B cell (primary cell): ENCODE measurements at regions not wholly inside any gene's neighbourhood (a gene's known extent, or its start where the extent isn't known, plus 50 kb on each side); places are given as distances from the start of the nearest gene placed in this dataset.

Source experiments
- ATAC-seq: fragments of 200-7000 bp; cut with Tn5 transposase; one replicate; pipeline ENCODE4 v1.10.0; 2021; ENCODE audit warnings: low read depth, mild to moderate bottlenecking, moderate number of reproducible peaks, moderate library complexity
- CTCF ChIA-PET: fragments of 350-600 bp; sonication (Branson Sonifier 250); formaldehyde crosslinking; loops from one replicate; lab custom pipeline; 2021; ENCODE audit warnings: antibody characterized with exemption, inconsistent platforms; lab: Charles Lee
- POLR2A ChIA-PET: fragments of 350-600 bp; sonication (Branson Sonifier 250); formaldehyde crosslinking; loops from one replicate; lab custom pipeline; 2021; ENCODE audit warnings: antibody characterized with exemption; lab: Charles Lee
- DNase-seq: peaks from one replicate; pipeline ENCODE4 v3.0.0; 2013
- H2AFZ ChIP-seq: 2 replicates; pipeline ENCODE4 v1.6.1; 2012; ENCODE audit warnings: mild to moderate bottlenecking, low read depth, low read length; ENCODE audit not compliant: insufficient read depth, poor library complexity, severe bottlenecking
- H3K27ac ChIP-seq, 2 donors: 1 replicate in 1 of 2; 2 replicates in 1 of 2; pipeline ENCODE4 v1.5.1; 2012 to 2013; ENCODE audit warnings: low read length in 2 of 2, mild to moderate bottlenecking in 2 of 2, moderate library complexity in 1 of 2
- H3K27me3 ChIP-seq, 4 experiments: fragments of 200-600 bp in 1 of 4; sonication (generic) in 1 of 4; replicated peaks in 1 of 4; 1 replicate in 2 of 4; 2 replicates in 2 of 4; pipeline versions ENCODE4 v1.6.1 to v1.7.0; 2013 to 2016; ENCODE audit warnings: low read length in 3 of 4, mild to moderate bottlenecking in 2 of 4, mixed read lengths in 1 of 4, moderate library complexity in 1 of 4; ENCODE audit not compliant: insufficient read depth in 4 of 4, control insufficient read depth in 3 of 4; ENCODE audit errors: control extremely low read depth in 1 of 4
- H3K36me3 ChIP-seq, 2 experiments: replicated peaks in 1 of 2; 1 replicate in 1 of 2; 2 replicates in 1 of 2; pipeline versions ENCODE4 v1.6.1 to v1.7.1; 2013; ENCODE audit warnings: low read length in 1 of 2; ENCODE audit not compliant: insufficient read depth in 2 of 2, control insufficient read depth in 1 of 2; ENCODE audit errors: control extremely low read depth in 1 of 2, extremely low read depth in 1 of 2
- H3K4me1 ChIP-seq, 2 donors: fragments of 200-600 bp in 1 of 2; sonication (generic) in 1 of 2; 1 replicate in 1 of 2; 2 replicates in 1 of 2; pipeline versions ENCODE4 v1.5.1 to v1.6.1; 2013 to 2017; ENCODE audit warnings: low read length in 2 of 2; ENCODE audit not compliant: control insufficient read depth in 2 of 2, insufficient read depth in 2 of 2
- H3K4me2 ChIP-seq: replicated peaks from 2 replicates; pipeline ENCODE3; 2012; ENCODE audit warnings: mild to moderate bottlenecking, low read depth, low read length; ENCODE audit not compliant: poor library complexity, severe bottlenecking
- H3K4me3 ChIP-seq, 5 experiments: fragments of 200-600 bp in 1 of 5; sonication (generic) in 1 of 5; 1 replicate in 3 of 5; 2 replicates in 2 of 5; pipeline versions ENCODE4 v1.5.1 to v1.7.0; 2011 to 2016; ENCODE audit warnings: low read length in 4 of 5, mild to moderate bottlenecking in 4 of 5, low read depth in 2 of 5, control low read depth in 1 of 5, moderate library complexity in 1 of 5; ENCODE audit not compliant: insufficient read depth in 1 of 5; ENCODE audit errors: control extremely low read depth in 1 of 5, extremely low read depth in 1 of 5
- H3K79me2 ChIP-seq: fragments of 200-600 bp; sonication (generic); one replicate; pipeline ENCODE4 v1.6.0; 2016; ENCODE audit warnings: low read length; ENCODE audit not compliant: control insufficient read depth, insufficient read depth
- H3K9ac ChIP-seq: fragments of 200-600 bp; sonication (generic); 2 replicates; pipeline ENCODE4 v1.6.1; 2017; ENCODE audit warnings: mild to moderate bottlenecking, low read length, moderate library complexity
- H3K9me3 ChIP-seq, 3 donors: one replicate each; pipeline versions ENCODE4 v1.6.1 to v1.7.1; 2013; ENCODE audit warnings: low read length in 2 of 3; ENCODE audit not compliant: control insufficient read depth in 2 of 3, insufficient read depth in 1 of 3; ENCODE audit errors: control extremely low read depth in 1 of 3
- H4K20me1 ChIP-seq: 2 replicates; pipeline ENCODE4 v1.6.0; 2012; ENCODE audit warnings: mild to moderate bottlenecking, low read length; ENCODE audit not compliant: insufficient read depth, control insufficient read depth, poor library complexity, severe bottlenecking
- H3K27ac Mint-ChIP-seq: one replicate; pipeline ENCODE4 v1.8.0; 2021; ENCODE audit warnings: mixed read lengths
- H3K27me3 Mint-ChIP-seq: one replicate; pipeline ENCODE4 v1.8.0; 2021; ENCODE audit warnings: mixed read lengths
- H3K4me1 Mint-ChIP-seq: one replicate; pipeline ENCODE4 v1.8.0; 2021; ENCODE audit warnings: mixed read lengths
- H3K4me3 Mint-ChIP-seq: one replicate; pipeline ENCODE4 v1.8.0; 2021; ENCODE audit warnings: mixed read lengths
- H3K9me3 Mint-ChIP-seq: one replicate; pipeline ENCODE4 v1.8.0; 2022; ENCODE audit warnings: mixed read lengths; ENCODE audit not compliant: insufficient read depth
- EZH2 ChIP-seq: IDR thresholded peaks from 2 replicates; pipeline ENCODE4 v1.6.1; 2012; ENCODE audit warnings: borderline replicate concordance, low read depth, mild to moderate bottlenecking, moderate library complexity, low read length; ENCODE audit not compliant: insufficient read depth, poor library complexity, severe bottlenecking
- WGBS: methylation state at CpG from one replicate; pipeline ENCODE4 v1.1.5; 2013; ENCODE audit warnings: missing lambda C conversion rate; ENCODE audit not compliant: insufficient coverage; 5-methylcytosine and 5-hydroxymethylcytosine counted together
- intact Hi-C: fragments of 100-400 bp; cut with micrococcal nuclease; formaldehyde crosslinking; loops from one replicate; pipeline ENCODE4 v1.10.0; 2022
- TF ChIP-seq, protein P1 (sequence below): fragments of 200-600 bp; IDR thresholded peaks from one replicate; pipeline ENCODE4 v1.8.0; 2022; ENCODE audit warnings: antibody characterized with exemption, mild to moderate bottlenecking

DNA sequence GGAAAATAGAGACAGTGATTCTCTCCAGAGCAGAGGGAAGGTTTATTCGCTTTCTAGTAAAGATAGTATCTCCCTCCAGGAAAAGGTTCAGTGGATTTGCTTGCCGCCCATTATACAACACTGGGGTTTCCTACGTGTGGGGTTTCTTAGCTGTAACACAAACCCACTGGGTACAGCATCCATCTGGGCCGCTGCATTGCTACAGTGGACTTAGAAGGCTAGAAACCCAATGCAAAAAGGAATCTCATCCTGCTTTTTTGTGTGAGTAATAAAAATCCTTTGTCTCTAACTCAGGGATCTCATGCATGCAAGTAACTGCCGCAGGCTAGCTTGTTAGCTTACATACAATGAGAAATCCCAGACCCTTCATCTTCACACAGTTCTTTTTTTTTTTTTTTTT is 67.1 kb upstream of the BCL2L14 start:
- Mint-ChIP-seq H3K27me3 (no peaks in the 10 kb centered on the region), H3K4me1 (peaks cover 23% of the 10 kb centered on the region), H3K4me3 (no peak overlapping the region), H3K27ac (no peak overlapping the region), H3K9me3 (no peaks in the 10 kb centered on the region)
- Histone ChIP-seq H3K27me3 (no peaks in the 10 kb centered on the region), H3K9ac (no peak overlapping the region), H3K4me2 (no peak overlapping the region), H4K20me1 (no peaks in the 10 kb centered on the region), H3K36me3 (no peaks in the 10 kb centered on the region), H3K9me3 (no peaks in the 10 kb centered on the region), H3K4me3 (no peak overlapping the region), H3K4me1 (peaks cover 15 to 16% of the 10 kb centered on the region in 2 donors), H2AFZ (no peak overlapping the region), H3K27ac (no peak overlapping the region), H3K79me2 (no peaks in the 10 kb centered on the region)
- no peak for TF ChIP-seq EZH2
- TF ChIP-seq, protein P1, sequence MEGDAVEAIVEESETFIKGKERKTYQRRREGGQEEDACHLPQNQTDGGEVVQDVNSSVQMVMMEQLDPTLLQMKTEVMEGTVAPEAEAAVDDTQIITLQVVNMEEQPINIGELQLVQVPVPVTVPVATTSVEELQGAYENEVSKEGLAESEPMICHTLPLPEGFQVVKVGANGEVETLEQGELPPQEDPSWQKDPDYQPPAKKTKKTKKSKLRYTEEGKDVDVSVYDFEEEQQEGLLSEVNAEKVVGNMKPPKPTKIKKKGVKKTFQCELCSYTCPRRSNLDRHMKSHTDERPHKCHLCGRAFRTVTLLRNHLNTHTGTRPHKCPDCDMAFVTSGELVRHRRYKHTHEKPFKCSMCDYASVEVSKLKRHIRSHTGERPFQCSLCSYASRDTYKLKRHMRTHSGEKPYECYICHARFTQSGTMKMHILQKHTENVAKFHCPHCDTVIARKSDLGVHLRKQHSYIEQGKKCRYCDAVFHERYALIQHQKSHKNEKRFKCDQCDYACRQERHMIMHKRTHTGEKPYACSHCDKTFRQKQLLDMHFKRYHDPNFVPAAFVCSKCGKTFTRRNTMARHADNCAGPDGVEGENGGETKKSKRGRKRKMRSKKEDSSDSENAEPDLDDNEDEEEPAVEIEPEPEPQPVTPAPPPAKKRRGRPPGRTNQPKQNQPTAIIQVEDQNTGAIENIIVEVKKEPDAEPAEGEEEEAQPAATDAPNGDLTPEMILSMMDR = no peak
- intact Hi-C loops = no loop called here
- 100% methylated on average over 3 of the region's 5 CpGs for WGBS
- ATAC-seq (no peak), DNase-seq (no peak)
- ChIA-PET CTCF (interaction anchor here (1.0 kb wide), 1 partner anchor 30 kb away, joined by 3 read pairs; no protein-coding TSS in a partner anchor), POLR2A (no interaction called here)

DNA sequence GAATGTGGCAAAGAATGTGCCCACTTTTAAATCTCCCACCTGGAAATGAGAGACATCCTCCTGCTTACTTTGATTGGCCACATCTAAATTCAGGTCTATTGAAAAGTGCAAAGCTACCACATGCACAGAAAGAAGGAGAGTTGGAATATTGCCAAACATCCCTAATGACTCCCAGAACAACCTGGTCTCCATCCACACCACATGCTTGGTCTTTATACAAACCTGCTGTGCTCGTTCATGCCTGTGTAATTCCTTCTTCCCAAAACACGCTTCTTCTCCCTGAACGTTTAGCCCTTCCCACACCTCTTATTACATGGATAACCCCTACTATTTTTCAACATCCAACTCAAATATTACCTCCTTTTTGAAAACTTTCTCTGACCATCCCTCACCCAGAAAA is 66.2 kb upstream of the BCL2L14 start:
- H3K9me3 ChIP-seq = no peaks in the 10 kb centered on the region
- no peaks in the 10 kb centered on the region for H3K27me3 Mint-ChIP-seq
- H3K9me3 Mint-ChIP-seq = no peaks in the 10 kb centered on the region
- H3K9ac ChIP-seq = no peak overlapping the region
- TF ChIP-seq, protein P1 = no peak
- TF ChIP-seq EZH2 = no peak
- ATAC-seq (no peak), DNase-seq (no peak)
- no peak overlapping the region for H3K27ac ChIP-seq
- no peak overlapping the region for H2AFZ ChIP-seq
- CTCF ChIA-PET = no interaction called here
- H3K79me2 ChIP-seq = no peaks in the 10 kb centered on the region
- no peak overlapping the region for H3K4me3 Mint-ChIP-seq
- no peaks in the 10 kb centered on the region for H4K20me1 ChIP-seq
- H3K4me1 ChIP-seq = peaks cover 24 to 25% of the 10 kb centered on the region in 2 donors
- intact Hi-C loops = no loop called here
- no peak overlapping the region for H3K27ac Mint-ChIP-seq
- no peaks in the 10 kb centered on the region for H3K27me3 ChIP-seq
- WGBS = 98% methylated on average over 3 of the region's 3 CpGs
- POLR2A ChIA-PET = no interaction called here
- H3K4me2 ChIP-seq = no peak overlapping the region
- peaks cover 29% of the 10 kb centered on the region for H3K4me1 Mint-ChIP-seq
- no peaks in the 10 kb centered on the region for H3K36me3 ChIP-seq
- no peak overlapping the region for H3K4me3 ChIP-seq
